ENCODE measurements at regions not wholly inside any gene's neighbourhood (a gene's known extent, or its start where the extent isn't known, plus 50 kb on each side); places are given as distances from the start of the nearest gene placed in this dataset.

GRCh38 chr10:107813451-107814162 is 649.1 kb upstream of the SORCS1 start:
- 59 to 70% methylated on average over 8 of the region's 8 CpGs for WGBS, 2 donors
- Histone ChIP-seq H3K4me1 (ENCODE audit: control insufficient read depth in 2 of 2, insufficient read depth in 2 of 2, low read length in 1 of 2) (no peaks in the 10 kb centered on the region), H3K27ac (ENCODE audit: low read depth in 2 of 2, low read length in 1 of 2) (no peak overlapping the region), H3K4me3 (ENCODE audit: low read depth in 1 of 2, low read length in 2 of 2) (no peak overlapping the region), H3K27me3 (ENCODE audit: control insufficient read depth in 1 of 2, insufficient read depth in 2 of 2, low read length in 2 of 2) (no peaks in the 10 kb centered on the region), H3K9me3 (ENCODE audit: control insufficient read depth in 2 of 2, insufficient read depth in 1 of 2, low read depth in 1 of 2, low read length in 1 of 2) (peaks cover 0 to 4% of the 10 kb centered on the region in 2 donors), H3K36me3 (ENCODE audit: control insufficient read depth in 2 of 2, insufficient read depth in 2 of 2, low read length in 1 of 2) (no peaks in the 10 kb centered on the region)

- Histone ChIP-seq H3K4me3 (ENCODE audit: low read depth in 1 of 2, low read length in 2 of 2) (no peak overlapping the region), H3K9me3 (ENCODE audit: control insufficient read depth in 2 of 2, insufficient read depth in 1 of 2, low read depth in 1 of 2, low read length in 1 of 2) (peaks cover 0 to 2% of the 10 kb centered on the region in 2 donors), H3K27ac (ENCODE audit: low read depth in 2 of 2, low read length in 1 of 2) (no peak overlapping the region), H3K36me3 (ENCODE audit: control insufficient read depth in 2 of 2, insufficient read depth in 2 of 2, low read length in 1 of 2) (no peaks in the 10 kb centered on the region), H3K27me3 (ENCODE audit: control insufficient read depth in 1 of 2, insufficient read depth in 2 of 2, low read length in 2 of 2) (no peaks in the 10 kb centered on the region), H3K4me1 (ENCODE audit: control insufficient read depth in 2 of 2, insufficient read depth in 2 of 2, low read length in 1 of 2) (no peaks in the 10 kb centered on the region)
- WGBS, 2 donors, result 67 to 87% methylated on average over 2 of the region's 2 CpGs
Measured at GRCh38 chr10:107809889-107810288, 645.4 kb upstream of the SORCS1 start.

- H3K27ac ChIP-seq (ENCODE audit: low read depth in 2 of 2, low read length in 1 of 2), result no peak overlapping the region
- H3K4me1 ChIP-seq (ENCODE audit: control insufficient read depth in 2 of 2, insufficient read depth in 2 of 2, low read length in 1 of 2), result no peaks in the 10 kb centered on the region
- H3K36me3 ChIP-seq (ENCODE audit: control insufficient read depth in 2 of 2, insufficient read depth in 2 of 2, low read length in 1 of 2), result no peaks in the 10 kb centered on the region
- no peaks in the 10 kb centered on the region for H3K27me3 ChIP-seq (ENCODE audit: control insufficient read depth in 1 of 2, insufficient read depth in 2 of 2, low read length in 2 of 2)
- no peak overlapping the region for H3K4me3 ChIP-seq (ENCODE audit: low read depth in 1 of 2, low read length in 2 of 2)
- no peaks in the 10 kb centered on the region for H3K9me3 ChIP-seq (ENCODE audit: control insufficient read depth in 2 of 2, insufficient read depth in 1 of 2, low read depth in 1 of 2, low read length in 1 of 2)
- 65 to 76% methylated on average over 5 of the region's 5 CpGs for WGBS, 2 donors
Measured at GRCh38 chr10:107807836-107808235, 643.3 kb upstream of the SORCS1 start.

DNA sequence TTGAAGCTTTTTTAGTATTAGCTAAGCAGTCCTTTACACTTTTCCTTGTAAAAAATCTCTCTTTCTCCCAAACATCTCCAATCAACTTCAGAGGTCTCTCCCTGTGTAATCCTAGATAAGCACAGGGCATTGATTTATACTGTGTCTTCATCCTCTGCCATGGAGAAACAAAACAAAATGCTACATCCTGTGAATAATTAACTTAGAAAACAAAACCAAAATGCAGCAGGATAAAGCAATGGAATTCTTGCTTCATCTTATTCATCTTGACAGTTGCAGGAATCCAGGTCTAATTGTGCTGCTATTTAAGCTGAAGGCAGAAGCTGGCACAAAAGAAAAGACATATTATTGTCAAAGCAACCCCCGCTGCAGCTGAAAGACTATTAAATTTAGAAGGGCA is 641.5 kb upstream of the SORCS1 start:
- Histone ChIP-seq H3K9me3 (ENCODE audit: control insufficient read depth in 2 of 2, insufficient read depth in 1 of 2, low read depth in 1 of 2, low read length in 1 of 2) (no peaks in the 10 kb centered on the region), H3K4me1 (ENCODE audit: control insufficient read depth in 2 of 2, insufficient read depth in 2 of 2, low read length in 1 of 2) (no peaks in the 10 kb centered on the region), H3K4me3 (ENCODE audit: low read depth in 1 of 2, low read length in 2 of 2) (no peak overlapping the region), H3K27ac (ENCODE audit: low read depth in 2 of 2, low read length in 1 of 2) (no peak overlapping the region), H3K27me3 (ENCODE audit: control insufficient read depth in 1 of 2, insufficient read depth in 2 of 2, low read length in 2 of 2) (no peaks in the 10 kb centered on the region), H3K36me3 (ENCODE audit: control insufficient read depth in 2 of 2, insufficient read depth in 2 of 2, low read length in 1 of 2) (no peaks in the 10 kb centered on the region)
- 63 to 74% methylated on average over 1 of the region's 1 CpG for WGBS, 2 donors

DNA sequence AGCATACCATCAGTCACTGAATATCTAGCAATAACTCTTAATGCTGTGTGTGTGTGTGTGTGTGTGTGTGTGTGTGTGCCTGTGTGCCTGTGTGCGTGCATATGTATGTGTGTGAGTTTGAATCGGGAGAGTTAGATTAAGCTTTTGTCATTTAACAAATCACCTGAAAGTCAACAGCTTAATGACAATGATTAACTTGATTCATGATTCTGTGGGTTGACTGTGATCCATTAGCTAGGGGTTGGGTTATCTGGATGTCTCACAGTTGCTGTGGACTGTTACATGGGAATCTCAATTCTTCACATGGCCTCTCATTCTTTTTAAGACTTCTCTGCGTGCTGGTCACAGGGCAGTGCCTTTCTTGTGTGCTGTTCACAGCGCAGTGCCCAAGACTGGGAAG is 639.0 kb upstream of the SORCS1 start:
- H3K4me1 ChIP-seq (ENCODE audit: control insufficient read depth in 2 of 2, insufficient read depth in 2 of 2, low read length in 1 of 2), result no peaks in the 10 kb centered on the region
- H3K36me3 ChIP-seq (ENCODE audit: control insufficient read depth in 2 of 2, insufficient read depth in 2 of 2, low read length in 1 of 2), result no peaks in the 10 kb centered on the region
- no peaks in the 10 kb centered on the region for H3K27me3 ChIP-seq (ENCODE audit: control insufficient read depth in 1 of 2, insufficient read depth in 2 of 2, low read length in 2 of 2)
- WGBS, 2 donors, result 24 to 34% methylated on average over 4 of the region's 4 CpGs
- no peaks in the 10 kb centered on the region for H3K9me3 ChIP-seq (ENCODE audit: control insufficient read depth in 2 of 2, insufficient read depth in 1 of 2, low read depth in 1 of 2, low read length in 1 of 2)
- H3K27ac ChIP-seq (ENCODE audit: low read depth in 2 of 2, low read length in 1 of 2), result no peak overlapping the region
- H3K4me3 ChIP-seq (ENCODE audit: low read depth in 1 of 2, low read length in 2 of 2), result no peak overlapping the region

- WGBS, 2 donors, result 62 to 75% methylated on average over 1 of the region's 1 CpG
- Histone ChIP-seq H3K4me3 (ENCODE audit: low read depth in 1 of 2, low read length in 2 of 2) (no peak overlapping the region), H3K4me1 (ENCODE audit: control insufficient read depth in 2 of 2, insufficient read depth in 2 of 2, low read length in 1 of 2) (no peaks in the 10 kb centered on the region), H3K9me3 (ENCODE audit: control insufficient read depth in 2 of 2, insufficient read depth in 1 of 2, low read depth in 1 of 2, low read length in 1 of 2) (no peaks in the 10 kb centered on the region), H3K36me3 (ENCODE audit: control insufficient read depth in 2 of 2, insufficient read depth in 2 of 2, low read length in 1 of 2) (no peaks in the 10 kb centered on the region), H3K27ac (ENCODE audit: low read depth in 2 of 2, low read length in 1 of 2) (no peak overlapping the region), H3K27me3 (ENCODE audit: control insufficient read depth in 1 of 2, insufficient read depth in 2 of 2, low read length in 2 of 2) (no peaks in the 10 kb centered on the region)
Measured at GRCh38 chr10:107800061-107800460, 635.6 kb upstream of the SORCS1 start.

GRCh38 chr10:107790271-107790670 is 625.8 kb upstream of the SORCS1 start:
- Histone ChIP-seq H3K27ac (ENCODE audit: low read depth in 2 of 2, low read length in 1 of 2) (no peak overlapping the region), H3K4me1 (ENCODE audit: control insufficient read depth in 2 of 2, insufficient read depth in 2 of 2, low read length in 1 of 2) (no peaks in the 10 kb centered on the region), H3K9me3 (ENCODE audit: control insufficient read depth in 2 of 2, insufficient read depth in 1 of 2, low read depth in 1 of 2, low read length in 1 of 2) (peaks cover 0 to 2% of the 10 kb centered on the region in 2 donors), H3K4me3 (ENCODE audit: low read depth in 1 of 2, low read length in 2 of 2) (no peak overlapping the region), H3K36me3 (ENCODE audit: control insufficient read depth in 2 of 2, insufficient read depth in 2 of 2, low read length in 1 of 2) (no peaks in the 10 kb centered on the region), H3K27me3 (ENCODE audit: control insufficient read depth in 1 of 2, insufficient read depth in 2 of 2, low read length in 2 of 2) (no peaks in the 10 kb centered on the region)
- WGBS, 2 donors, result 76 to 91% methylated on average over 1 of the region's 1 CpG

DNA sequence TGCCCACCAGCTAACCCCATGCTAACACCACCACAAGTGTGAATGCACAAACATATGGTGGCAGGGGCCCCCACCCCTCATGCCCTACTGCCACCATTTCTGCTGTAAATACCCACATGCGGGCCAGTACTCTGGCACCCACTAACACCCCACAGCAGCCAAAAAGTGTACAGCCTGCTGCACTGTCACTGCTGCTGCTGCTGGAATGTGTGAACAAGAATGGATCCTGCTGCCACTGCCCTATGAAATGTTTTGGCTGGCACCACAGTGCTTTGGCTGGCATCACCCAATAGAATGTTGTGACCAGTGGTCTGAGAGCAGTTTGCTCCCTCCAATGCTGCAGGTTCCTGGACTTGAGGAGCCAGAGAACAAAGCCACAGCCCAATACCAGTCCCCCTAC is 606.6 kb upstream of the SORCS1 start:
- WGBS, 2 donors, result 90 to 100% methylated on average over 1 of the region's 1 CpG
- no peaks in the 10 kb centered on the region for H3K27me3 ChIP-seq (ENCODE audit: control insufficient read depth in 1 of 2, insufficient read depth in 2 of 2, low read length in 2 of 2)
- no peak overlapping the region for H3K27ac ChIP-seq (ENCODE audit: low read depth in 2 of 2, low read length in 1 of 2)
- peaks cover 0 to 11% of the 10 kb centered on the region in 2 donors for H3K9me3 ChIP-seq (ENCODE audit: control insufficient read depth in 2 of 2, insufficient read depth in 1 of 2, low read depth in 1 of 2, low read length in 1 of 2)
- no peak overlapping the region for H3K4me3 ChIP-seq (ENCODE audit: low read depth in 1 of 2, low read length in 2 of 2)
- H3K4me1 ChIP-seq (ENCODE audit: control insufficient read depth in 2 of 2, insufficient read depth in 2 of 2, low read length in 1 of 2), result no peaks in the 10 kb centered on the region
- H3K36me3 ChIP-seq (ENCODE audit: control insufficient read depth in 2 of 2, insufficient read depth in 2 of 2, low read length in 1 of 2), result no peaks in the 10 kb centered on the region

- H3K9me3 ChIP-seq (ENCODE audit: control insufficient read depth in 2 of 2, insufficient read depth in 1 of 2, low read depth in 1 of 2, low read length in 1 of 2), result peaks cover 0 to 11% of the 10 kb centered on the region in 2 donors
- no peaks in the 10 kb centered on the region for H3K36me3 ChIP-seq (ENCODE audit: control insufficient read depth in 2 of 2, insufficient read depth in 2 of 2, low read length in 1 of 2)
- no peak overlapping the region for H3K27ac ChIP-seq (ENCODE audit: low read depth in 2 of 2, low read length in 1 of 2)
- H3K4me3 ChIP-seq (ENCODE audit: low read depth in 1 of 2, low read length in 2 of 2), result no peak overlapping the region
- no peaks in the 10 kb centered on the region for H3K4me1 ChIP-seq (ENCODE audit: control insufficient read depth in 2 of 2, insufficient read depth in 2 of 2, low read length in 1 of 2)
- 67 to 78% methylated on average over 3 of the region's 3 CpGs for WGBS, 2 donors
- no peaks in the 10 kb centered on the region for H3K27me3 ChIP-seq (ENCODE audit: control insufficient read depth in 1 of 2, insufficient read depth in 2 of 2, low read length in 2 of 2)
Measured at GRCh38 chr10:107767185-107767584, 602.7 kb upstream of the SORCS1 start.

DNA sequence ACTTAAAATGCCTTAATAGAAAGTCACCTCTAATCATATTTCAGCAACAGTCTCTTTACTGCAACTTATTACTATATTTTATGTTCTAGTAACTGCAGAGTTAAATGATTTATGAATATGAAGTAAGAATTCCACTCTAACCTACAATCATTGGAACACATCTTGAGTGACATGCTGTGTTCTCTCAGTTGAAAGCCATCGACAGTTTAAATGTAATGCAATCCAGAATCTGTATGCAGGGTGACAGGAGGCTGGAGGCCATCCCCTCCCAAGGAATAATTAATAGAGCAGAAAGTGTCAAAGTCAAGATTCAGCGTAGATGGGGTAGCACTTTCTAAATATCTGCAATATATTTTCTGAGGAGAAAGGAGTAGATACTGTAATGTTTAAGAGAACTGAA is 590.3 kb upstream of the SORCS1 start:
- Histone ChIP-seq H3K27ac (ENCODE audit: low read depth in 2 of 2, low read length in 1 of 2) (no peak overlapping the region), H3K27me3 (ENCODE audit: control insufficient read depth in 1 of 2, insufficient read depth in 2 of 2, low read length in 2 of 2) (no peaks in the 10 kb centered on the region), H3K4me1 (ENCODE audit: control insufficient read depth in 2 of 2, insufficient read depth in 2 of 2, low read length in 1 of 2) (no peaks in the 10 kb centered on the region), H3K36me3 (ENCODE audit: control insufficient read depth in 2 of 2, insufficient read depth in 2 of 2, low read length in 1 of 2) (no peaks in the 10 kb centered on the region), H3K9me3 (ENCODE audit: control insufficient read depth in 2 of 2, insufficient read depth in 1 of 2, low read depth in 1 of 2, low read length in 1 of 2) (no peaks in the 10 kb centered on the region), H3K4me3 (ENCODE audit: low read depth in 1 of 2, low read length in 2 of 2) (no peak overlapping the region)
- 80 to 87% methylated on average over 2 of the region's 2 CpGs for WGBS, 2 donors
